GM12864 (cell line): ENCODE measurements at regions not wholly inside any gene's neighbourhood (a gene's known extent, or its start where the extent isn't known, plus 50 kb on each side); places are given as distances from the start of the nearest gene placed in this dataset.
"Not testable (repeated sequence)": the region's sequence is repeated elsewhere in the genome, so short reads cannot be mapped to it uniquely, and the experiment has no call there.

ENCODE experiments used
- DNase-seq: peaks from one replicate; pipeline ENCODE4 v3.0.0-alpha.2; 2011; ENCODE audit warnings: low read depth
- H3K4me3 ChIP-seq: 2 replicates; pipeline ENCODE4 v1.5.1; 2011; ENCODE audit warnings: mild to moderate bottlenecking, low read depth, low read length, control low read depth
- TF ChIP-seq, protein P1 (sequence below): IDR thresholded peaks from 2 replicates; pipeline ENCODE4 v1.5.1; 2011; ENCODE audit warnings: low read depth, mild to moderate bottlenecking, moderate library complexity, low read length, control low read depth, inconsistent platforms; ENCODE audit errors: missing control alignments

DNA sequence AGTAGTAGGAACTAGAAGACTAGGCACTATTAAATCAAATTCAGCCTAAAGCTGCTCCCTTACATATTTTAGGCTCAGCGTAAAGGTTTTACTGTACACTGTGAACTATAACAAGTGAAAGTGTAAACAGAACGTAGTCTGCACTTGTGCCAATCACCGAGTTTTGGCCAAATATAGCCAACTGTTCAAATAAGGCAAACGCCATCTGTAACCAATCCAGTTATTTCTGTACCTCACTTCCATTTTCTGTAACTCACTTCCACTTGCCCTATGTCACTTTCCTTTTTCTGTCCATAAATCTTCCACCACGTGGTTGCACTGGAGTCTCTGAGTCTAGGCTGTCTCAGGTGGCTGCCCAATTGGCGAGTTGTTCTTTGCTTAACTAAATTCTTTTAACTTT is 2132.2 kb downstream of the LRRC4C start:
- TF ChIP-seq, protein P1, sequence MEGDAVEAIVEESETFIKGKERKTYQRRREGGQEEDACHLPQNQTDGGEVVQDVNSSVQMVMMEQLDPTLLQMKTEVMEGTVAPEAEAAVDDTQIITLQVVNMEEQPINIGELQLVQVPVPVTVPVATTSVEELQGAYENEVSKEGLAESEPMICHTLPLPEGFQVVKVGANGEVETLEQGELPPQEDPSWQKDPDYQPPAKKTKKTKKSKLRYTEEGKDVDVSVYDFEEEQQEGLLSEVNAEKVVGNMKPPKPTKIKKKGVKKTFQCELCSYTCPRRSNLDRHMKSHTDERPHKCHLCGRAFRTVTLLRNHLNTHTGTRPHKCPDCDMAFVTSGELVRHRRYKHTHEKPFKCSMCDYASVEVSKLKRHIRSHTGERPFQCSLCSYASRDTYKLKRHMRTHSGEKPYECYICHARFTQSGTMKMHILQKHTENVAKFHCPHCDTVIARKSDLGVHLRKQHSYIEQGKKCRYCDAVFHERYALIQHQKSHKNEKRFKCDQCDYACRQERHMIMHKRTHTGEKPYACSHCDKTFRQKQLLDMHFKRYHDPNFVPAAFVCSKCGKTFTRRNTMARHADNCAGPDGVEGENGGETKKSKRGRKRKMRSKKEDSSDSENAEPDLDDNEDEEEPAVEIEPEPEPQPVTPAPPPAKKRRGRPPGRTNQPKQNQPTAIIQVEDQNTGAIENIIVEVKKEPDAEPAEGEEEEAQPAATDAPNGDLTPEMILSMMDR: no peak
- no peak overlapping the region for H3K4me3 ChIP-seq
- DNase-seq: no peak

DNA sequence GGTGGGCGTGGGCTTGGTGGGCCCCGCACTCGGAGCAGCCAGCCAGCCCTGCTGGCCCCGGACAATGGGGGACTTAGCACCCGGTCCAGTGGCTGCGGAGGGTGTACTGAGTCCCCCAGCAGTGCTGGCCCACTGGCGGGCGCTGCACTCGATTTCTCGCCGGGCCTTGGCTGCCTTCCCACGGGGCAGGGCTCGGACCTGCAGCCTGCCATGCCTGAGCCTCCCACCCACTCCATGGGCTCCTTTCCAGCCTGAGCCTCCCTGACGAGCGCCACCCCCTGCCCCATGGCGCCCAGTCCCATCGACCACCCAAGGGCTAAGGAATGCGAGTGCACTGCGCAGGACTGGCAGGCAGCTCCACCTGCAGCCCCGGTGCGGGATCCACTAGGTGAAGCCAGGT is 2147.6 kb downstream of the LRRC4C start:
- DNase-seq, H3K4me3 ChIP-seq: not testable (repeated sequence)

DNA sequence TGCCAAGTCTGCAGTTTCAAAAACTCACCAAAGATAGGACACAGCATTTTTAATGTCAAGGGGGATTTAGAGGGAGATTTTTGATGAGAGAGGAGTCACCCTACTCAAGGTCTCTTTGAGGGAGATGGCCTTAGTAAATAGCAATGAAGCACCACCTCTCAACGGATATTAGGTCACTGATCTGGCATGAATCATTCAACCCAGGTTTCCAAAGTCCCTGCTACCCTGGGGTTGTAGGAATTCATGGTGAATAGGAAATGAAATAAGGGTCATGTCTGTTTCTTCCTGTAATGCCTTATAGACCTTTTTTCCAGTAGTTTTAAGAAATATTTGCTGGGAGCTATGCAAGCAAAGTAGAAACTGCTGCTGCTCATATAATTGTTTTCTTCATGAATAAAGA is 2154.9 kb downstream of the LRRC4C start:
- TF ChIP-seq, protein P1: no peak
- H3K4me3 ChIP-seq: no peak overlapping the region
- DNase-seq: no peak

DNA sequence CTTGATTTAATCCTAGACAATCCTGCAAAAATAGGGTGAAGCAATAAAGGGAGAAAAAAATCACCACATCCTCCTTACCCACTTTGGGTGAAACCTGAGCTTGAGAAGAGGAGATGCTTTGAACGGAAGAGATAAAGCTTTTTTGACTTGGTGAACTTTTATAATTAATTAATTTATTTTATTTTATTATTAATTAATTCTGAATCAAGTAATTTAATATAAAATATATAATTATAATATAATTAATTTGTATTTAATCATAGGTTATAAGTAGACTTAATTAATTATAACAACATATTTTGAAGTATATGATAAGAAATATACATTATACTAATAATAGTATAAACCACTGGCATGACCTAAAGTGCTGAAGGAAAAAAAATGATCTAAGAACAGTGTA is 2164.8 kb downstream of the LRRC4C start:
- TF ChIP-seq, protein P1: no peak
- H3K4me3 ChIP-seq: no peak overlapping the region
- DNase-seq: no peak

DNA sequence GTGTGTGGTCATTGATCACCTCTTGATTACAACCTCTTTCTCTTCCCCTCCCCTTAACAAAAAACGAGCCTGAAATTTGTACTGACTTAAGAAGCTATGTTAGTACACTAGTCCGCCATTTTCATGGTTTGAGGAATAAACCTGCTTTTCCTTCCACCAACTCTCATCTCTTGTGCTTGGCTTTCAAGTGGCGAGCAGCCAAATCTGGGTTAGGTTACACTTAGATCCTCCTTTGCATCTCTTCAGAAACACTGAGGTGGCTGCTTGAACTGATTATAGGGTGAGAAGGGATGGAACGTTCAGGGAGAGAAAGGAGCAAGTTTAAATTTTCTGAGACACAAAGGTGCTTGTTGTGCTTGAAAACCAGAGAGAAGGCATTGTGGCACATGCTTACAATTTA is 2171.4 kb downstream of the LRRC4C start:
- no peak overlapping the region for H3K4me3 ChIP-seq
- no peak for DNase-seq
- TF ChIP-seq, protein P1: no peak

DNA sequence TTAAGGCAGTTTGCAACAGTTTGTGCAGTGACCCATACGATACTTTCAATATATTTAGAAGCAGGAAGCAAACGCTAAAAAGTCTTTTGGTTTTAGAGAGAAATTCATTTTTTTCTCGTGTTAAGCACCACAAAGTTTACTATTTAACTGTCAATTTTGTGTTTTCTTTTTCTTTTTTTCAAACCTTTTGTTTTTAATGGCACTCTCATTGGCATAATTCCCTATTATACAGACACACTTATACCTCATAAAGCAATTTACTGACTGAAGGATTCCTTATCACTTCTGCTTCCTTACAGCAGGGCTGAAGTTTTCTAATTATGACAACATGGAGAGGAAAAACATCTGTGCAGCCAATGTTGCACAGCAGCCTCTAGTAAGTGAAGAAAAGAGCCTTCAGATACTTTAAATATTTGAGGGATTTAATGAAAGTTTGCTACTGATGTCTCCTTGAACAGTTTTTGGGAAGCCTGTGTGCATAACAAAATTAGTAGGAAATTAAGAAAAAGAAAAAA is 2191.2 kb downstream of the LRRC4C start:
- TF ChIP-seq, protein P1: no peak
- no peak overlapping the region for H3K4me3 ChIP-seq
- no peak for DNase-seq

DNA sequence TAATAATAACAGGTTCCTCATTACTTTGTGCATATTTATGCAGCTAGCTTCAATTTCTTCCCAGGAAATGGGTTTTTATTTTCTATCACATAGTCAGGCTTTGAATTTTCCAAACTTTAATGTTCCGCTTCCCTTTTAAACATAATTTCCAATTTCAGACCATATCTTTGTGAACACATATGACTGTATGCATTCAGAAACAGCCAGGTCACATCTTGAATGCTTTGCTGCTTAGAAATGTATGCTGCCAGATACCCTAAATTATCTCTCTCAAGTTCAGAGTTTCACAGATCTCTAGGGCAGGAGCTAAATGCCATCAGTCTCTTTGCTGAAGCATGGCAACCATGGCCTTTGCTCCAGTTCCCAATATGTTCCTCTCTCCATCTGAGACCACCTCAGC is 2203.8 kb downstream of the LRRC4C start:
- H3K4me3 ChIP-seq: no peak overlapping the region
- TF ChIP-seq, protein P1: no peak
- no peak for DNase-seq
